ENCODE measurements at regions not wholly inside any gene's neighbourhood (a gene's known extent, or its start where the extent isn't known, plus 50 kb on each side); places are given as distances from the start of the nearest gene placed in this dataset.

DNA sequence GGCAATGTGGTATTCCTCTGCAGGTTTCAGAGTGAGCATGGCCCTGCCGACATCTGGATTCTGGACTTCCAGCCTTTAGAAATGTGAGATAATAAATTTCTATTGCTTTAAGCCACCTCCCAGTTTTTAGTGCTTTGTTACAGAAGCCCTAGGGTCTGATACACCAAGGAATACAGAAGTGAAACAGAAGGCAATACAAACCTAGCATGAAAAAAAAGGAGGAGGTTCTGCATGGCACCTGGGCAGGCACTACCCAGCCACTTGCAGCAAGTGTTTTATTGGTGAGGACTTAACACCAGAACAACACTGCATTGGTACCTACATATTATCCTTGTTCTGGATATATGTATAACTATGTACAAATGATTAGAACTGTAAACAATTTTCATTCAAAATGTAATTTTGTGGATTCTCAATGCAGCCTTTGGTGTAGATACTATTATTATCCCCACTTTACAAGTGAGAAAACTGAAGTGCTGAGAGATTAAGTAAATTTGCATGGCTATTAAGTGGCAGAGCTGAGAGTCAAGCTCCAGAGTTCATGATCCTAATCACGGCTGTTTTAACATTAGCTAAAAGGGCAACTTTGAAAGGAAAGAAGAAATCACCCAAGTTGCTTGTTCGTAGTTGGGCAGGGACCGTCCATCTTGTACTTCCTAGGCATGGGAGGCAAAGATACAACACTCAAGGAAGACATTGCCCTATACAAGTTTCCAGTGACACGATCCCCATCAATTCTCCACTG lies 71.8 kb downstream of the IL21 start:
- WGBS (ENCODE audit: missing lambda C conversion rate): 31% methylated on average over 5 of the region's 5 CpGs
- Histone ChIP-seq H3K9me3 (no peaks in the 10 kb centered on the region), H3K4me2 (no peak overlapping the region), H3K4me3 (no peak overlapping the region), H3K27ac (no peak overlapping the region), H3K4me1 (no peaks in the 10 kb centered on the region)
- ChIA-PET CTCF (no interaction called here), POLR2A (no interaction called here)
- ATAC-seq: no peak
- FAIRE-seq: no peak
- DNase-seq (ENCODE audit: low read depth in 1 of 2, low spot score in 1 of 2): no peak
- TF ChIP-seq, protein P1, sequence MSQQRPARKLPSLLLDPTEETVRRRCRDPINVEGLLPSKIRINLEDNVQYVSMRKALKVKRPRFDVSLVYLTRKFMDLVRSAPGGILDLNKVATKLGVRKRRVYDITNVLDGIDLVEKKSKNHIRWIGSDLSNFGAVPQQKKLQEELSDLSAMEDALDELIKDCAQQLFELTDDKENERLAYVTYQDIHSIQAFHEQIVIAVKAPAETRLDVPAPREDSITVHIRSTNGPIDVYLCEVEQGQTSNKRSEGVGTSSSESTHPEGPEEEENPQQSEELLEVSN (IDR thresholded peaks at IDR 0.05; ENCODE audit: borderline replicate concordance, low read depth): no peak
- TF ChIP-seq, protein P2, sequence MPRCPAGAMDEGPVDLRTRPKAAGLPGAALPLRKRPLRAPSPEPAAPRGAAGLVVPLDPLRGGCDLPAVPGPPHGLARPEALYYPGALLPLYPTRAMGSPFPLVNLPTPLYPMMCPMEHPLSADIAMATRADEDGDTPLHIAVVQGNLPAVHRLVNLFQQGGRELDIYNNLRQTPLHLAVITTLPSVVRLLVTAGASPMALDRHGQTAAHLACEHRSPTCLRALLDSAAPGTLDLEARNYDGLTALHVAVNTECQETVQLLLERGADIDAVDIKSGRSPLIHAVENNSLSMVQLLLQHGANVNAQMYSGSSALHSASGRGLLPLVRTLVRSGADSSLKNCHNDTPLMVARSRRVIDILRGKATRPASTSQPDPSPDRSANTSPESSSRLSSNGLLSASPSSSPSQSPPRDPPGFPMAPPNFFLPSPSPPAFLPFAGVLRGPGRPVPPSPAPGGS (IDR thresholded peaks at IDR 0.05): no peak
- TF ChIP-seq CHD2 (IDR thresholded peaks at IDR 0.05; ENCODE audit: low read length, partially characterized antibody) (no peak), FOSL2 (IDR thresholded peaks at IDR 0.05) (no peak), FOSL2 (CRISPR knock-in tag; IDR thresholded peaks at IDR 0.05) (no peak), GATA3 (IDR thresholded peaks at IDR 0.05; ENCODE audit: borderline replicate concordance) (no peak), BHLHE40 (IDR thresholded peaks at IDR 0.05; ENCODE audit: low read depth, low read length) (no peak), RAD21 (conservative IDR thresholded peaks at IDR 0.05 in 1 of 2, IDR thresholded peaks at IDR 0.05 in 1 of 2) (no peak), RCOR1 (IDR thresholded peaks at IDR 0.05; ENCODE audit: low read depth, low read length) (no peak), CHD4 (IDR thresholded peaks at IDR 0.05; ENCODE audit: borderline replicate concordance) (no peak), HOXB13 (CRISPR knock-in tag; IDR thresholded peaks at IDR 0.05; ENCODE audit: low read depth) (no peak), HEYL (CRISPR knock-in tag; IDR thresholded peaks at IDR 0.05) (no peak), ZNF302 (CRISPR knock-in tag; IDR thresholded peaks at IDR 0.05) (no peak), RFX5 (IDR thresholded peaks at IDR 0.05) (no peak), SREBF2 (IDR thresholded peaks at IDR 0.05) (no peak)
- TF ChIP-seq, protein P3, sequence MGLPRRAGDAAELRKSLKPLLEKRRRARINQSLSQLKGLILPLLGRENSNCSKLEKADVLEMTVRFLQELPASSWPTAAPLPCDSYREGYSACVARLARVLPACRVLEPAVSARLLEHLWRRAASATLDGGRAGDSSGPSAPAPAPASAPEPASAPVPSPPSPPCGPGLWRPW (IDR thresholded peaks at IDR 0.05): no peak
- TF ChIP-seq, protein P4, sequence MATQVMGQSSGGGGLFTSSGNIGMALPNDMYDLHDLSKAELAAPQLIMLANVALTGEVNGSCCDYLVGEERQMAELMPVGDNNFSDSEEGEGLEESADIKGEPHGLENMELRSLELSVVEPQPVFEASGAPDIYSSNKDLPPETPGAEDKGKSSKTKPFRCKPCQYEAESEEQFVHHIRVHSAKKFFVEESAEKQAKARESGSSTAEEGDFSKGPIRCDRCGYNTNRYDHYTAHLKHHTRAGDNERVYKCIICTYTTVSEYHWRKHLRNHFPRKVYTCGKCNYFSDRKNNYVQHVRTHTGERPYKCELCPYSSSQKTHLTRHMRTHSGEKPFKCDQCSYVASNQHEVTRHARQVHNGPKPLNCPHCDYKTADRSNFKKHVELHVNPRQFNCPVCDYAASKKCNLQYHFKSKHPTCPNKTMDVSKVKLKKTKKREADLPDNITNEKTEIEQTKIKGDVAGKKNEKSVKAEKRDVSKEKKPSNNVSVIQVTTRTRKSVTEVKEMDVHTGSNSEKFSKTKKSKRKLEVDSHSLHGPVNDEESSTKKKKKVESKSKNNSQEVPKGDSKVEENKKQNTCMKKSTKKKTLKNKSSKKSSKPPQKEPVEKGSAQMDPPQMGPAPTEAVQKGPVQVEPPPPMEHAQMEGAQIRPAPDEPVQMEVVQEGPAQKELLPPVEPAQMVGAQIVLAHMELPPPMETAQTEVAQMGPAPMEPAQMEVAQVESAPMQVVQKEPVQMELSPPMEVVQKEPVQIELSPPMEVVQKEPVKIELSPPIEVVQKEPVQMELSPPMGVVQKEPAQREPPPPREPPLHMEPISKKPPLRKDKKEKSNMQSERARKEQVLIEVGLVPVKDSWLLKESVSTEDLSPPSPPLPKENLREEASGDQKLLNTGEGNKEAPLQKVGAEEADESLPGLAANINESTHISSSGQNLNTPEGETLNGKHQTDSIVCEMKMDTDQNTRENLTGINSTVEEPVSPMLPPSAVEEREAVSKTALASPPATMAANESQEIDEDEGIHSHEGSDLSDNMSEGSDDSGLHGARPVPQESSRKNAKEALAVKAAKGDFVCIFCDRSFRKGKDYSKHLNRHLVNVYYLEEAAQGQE (IDR thresholded peaks at IDR 0.05): no peak
- TF ChIP-seq, protein P5, sequence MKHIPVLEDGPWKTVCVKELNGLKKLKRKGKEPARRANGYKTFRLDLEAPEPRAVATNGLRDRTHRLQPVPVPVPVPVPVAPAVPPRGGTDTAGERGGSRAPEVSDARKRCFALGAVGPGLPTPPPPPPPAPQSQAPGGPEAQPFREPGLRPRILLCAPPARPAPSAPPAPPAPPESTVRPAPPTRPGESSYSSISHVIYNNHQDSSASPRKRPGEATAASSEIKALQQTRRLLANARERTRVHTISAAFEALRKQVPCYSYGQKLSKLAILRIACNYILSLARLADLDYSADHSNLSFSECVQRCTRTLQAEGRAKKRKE (CRISPR knock-in tag; IDR thresholded peaks at IDR 0.05; ENCODE audit: low read depth): no peak

DNA sequence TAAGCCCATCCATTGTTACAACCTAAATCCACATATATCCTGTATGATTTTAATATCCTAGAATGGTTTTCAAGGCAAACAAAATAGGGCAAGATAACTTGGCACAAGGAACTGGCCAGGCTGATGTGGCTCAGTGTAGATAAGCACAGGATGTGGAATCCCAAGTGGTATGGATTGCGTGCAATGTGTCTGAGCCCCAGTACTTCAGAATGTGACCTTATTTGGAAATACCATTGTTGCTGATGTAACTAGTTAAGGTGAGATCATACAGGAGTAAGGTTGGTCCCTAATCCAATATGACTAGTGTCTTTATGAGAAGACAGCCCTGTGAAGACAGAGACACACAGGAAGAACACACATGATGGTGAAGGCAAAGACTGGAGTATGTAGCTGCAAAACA lies 72.4 kb downstream of the IL21 start:
- ChIA-PET CTCF (no interaction called here), POLR2A (no interaction called here)
- DNase-seq (ENCODE audit: low read depth in 1 of 2, low spot score in 1 of 2): no peak
- Histone ChIP-seq H3K27ac (no peak overlapping the region), H3K9me3 (no peaks in the 10 kb centered on the region), H3K4me1 (no peaks in the 10 kb centered on the region), H3K4me3 (no peak overlapping the region), H3K4me2 (no peak overlapping the region)
- no peak for ATAC-seq
- FAIRE-seq: no peak
- WGBS (ENCODE audit: missing lambda C conversion rate): 43% methylated on average over 1 of the region's 1 CpG
- no peak for TF ChIP-seq CHD2 (IDR thresholded peaks at IDR 0.05; ENCODE audit: low read length, partially characterized antibody)
- TF ChIP-seq, protein P6, sequence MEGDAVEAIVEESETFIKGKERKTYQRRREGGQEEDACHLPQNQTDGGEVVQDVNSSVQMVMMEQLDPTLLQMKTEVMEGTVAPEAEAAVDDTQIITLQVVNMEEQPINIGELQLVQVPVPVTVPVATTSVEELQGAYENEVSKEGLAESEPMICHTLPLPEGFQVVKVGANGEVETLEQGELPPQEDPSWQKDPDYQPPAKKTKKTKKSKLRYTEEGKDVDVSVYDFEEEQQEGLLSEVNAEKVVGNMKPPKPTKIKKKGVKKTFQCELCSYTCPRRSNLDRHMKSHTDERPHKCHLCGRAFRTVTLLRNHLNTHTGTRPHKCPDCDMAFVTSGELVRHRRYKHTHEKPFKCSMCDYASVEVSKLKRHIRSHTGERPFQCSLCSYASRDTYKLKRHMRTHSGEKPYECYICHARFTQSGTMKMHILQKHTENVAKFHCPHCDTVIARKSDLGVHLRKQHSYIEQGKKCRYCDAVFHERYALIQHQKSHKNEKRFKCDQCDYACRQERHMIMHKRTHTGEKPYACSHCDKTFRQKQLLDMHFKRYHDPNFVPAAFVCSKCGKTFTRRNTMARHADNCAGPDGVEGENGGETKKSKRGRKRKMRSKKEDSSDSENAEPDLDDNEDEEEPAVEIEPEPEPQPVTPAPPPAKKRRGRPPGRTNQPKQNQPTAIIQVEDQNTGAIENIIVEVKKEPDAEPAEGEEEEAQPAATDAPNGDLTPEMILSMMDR (IDR thresholded peaks at IDR 0.05): no peak
- no peak for TF ChIP-seq NR3C1 (IDR thresholded peaks at IDR 0.05)
- TF ChIP-seq KDM5A (IDR thresholded peaks at IDR 0.05): no peak
- TF ChIP-seq NFE2L2 (conservative IDR thresholded peaks at IDR 0.05; ENCODE audit: low read length): no peak
- TF ChIP-seq TP53 (CRISPR knock-in tag; IDR thresholded peaks at IDR 0.05): no peak
- TF ChIP-seq RAD21 (conservative IDR thresholded peaks at IDR 0.05 in 1 of 2, IDR thresholded peaks at IDR 0.05 in 1 of 2): no peak
- TF ChIP-seq BHLHE40 (IDR thresholded peaks at IDR 0.05; ENCODE audit: low read depth, low read length): no peak
- TF ChIP-seq JUN (IDR thresholded peaks at IDR 0.05): no peak
- TF ChIP-seq, protein P4 (IDR thresholded peaks at IDR 0.05): no peak
- TF ChIP-seq POLR2AphosphoS2 (conservative IDR thresholded peaks at IDR 0.05; ENCODE audit: low read length): no peak
